NCI-H1417 (cell line): ENCODE measurements at regions not wholly inside any gene's neighbourhood (a gene's known extent, or its start where the extent isn't known, plus 50 kb on each side); places are given as distances from the start of the nearest gene placed in this dataset.
"Not testable (repeated sequence)": the region's sequence is repeated elsewhere in the genome, so short reads cannot be mapped to it uniquely, and the experiment has no call there.

Source experiments
- DNase-seq, 3 experiments: peaks; one replicate each; lab custom pipeline; 2025; lab: John Stamatoyannopoulos, UW

- no peak for DNase-seq
Measured at GRCh38 chr6:77178821-77179220, 284.5 kb downstream of the HTR1B start.

- no peak for DNase-seq
Measured at GRCh38 chr6:77177470-77177869, 285.8 kb downstream of the HTR1B start.

GRCh38 chr6:77173472-77174074 is 289.7 kb downstream of the HTR1B start:
- no peak for DNase-seq

GRCh38 chr6:77172578-77172977 is 290.7 kb downstream of the HTR1B start:
- DNase-seq, result no peak

- DNase-seq, result no peak
Measured at GRCh38 chr6:77159730-77160129, 303.6 kb downstream of the HTR1B start.

GRCh38 chr6:77151241-77151640 is 312.1 kb downstream of the HTR1B start:
- DNase-seq, result no peak

- no peak for DNase-seq
Measured at GRCh38 chr6:77150736-77151135, 312.6 kb downstream of the HTR1B start.

GRCh38 chr6:77145244-77145643 is 318.0 kb downstream of the HTR1B start:
- DNase-seq, result no peak

- DNase-seq, result no peak
Measured at GRCh38 chr6:77143659-77144447, 319.4 kb downstream of the HTR1B start.

GRCh38 chr6:77136086-77136485 is 327.2 kb downstream of the HTR1B start:
- DNase-seq, result no peak

- no peak for DNase-seq
Measured at GRCh38 chr6:77133031-77133430, 330.3 kb downstream of the HTR1B start.

GRCh38 chr6:77131426-77131825 is 331.9 kb downstream of the HTR1B start:
- no peak for DNase-seq

- no peak for DNase-seq
Measured at GRCh38 chr6:77124604-77125003, 338.7 kb downstream of the HTR1B start.

- no peak for DNase-seq
Measured at GRCh38 chr6:77123527-77123926, 339.8 kb downstream of the HTR1B start.

- DNase-seq, result no peak
Measured at GRCh38 chr6:77106992-77107391, 356.3 kb downstream of the HTR1B start.

GRCh38 chr6:77105091-77105490 is 358.2 kb downstream of the HTR1B start:
- DNase-seq, result no peak

GRCh38 chr6:77097940-77098339 is 365.4 kb downstream of the HTR1B start:
- no peak for DNase-seq

GRCh38 chr6:77095936-77096627 is 367.2 kb downstream of the HTR1B start:
- DNase-seq, result no peak

GRCh38 chr6:77094821-77095220 is 368.5 kb downstream of the HTR1B start:
- DNase-seq, result no peak

- DNase-seq, result no peak
Measured at GRCh38 chr6:77092971-77093370, 370.3 kb downstream of the HTR1B start.

- DNase-seq, result no peak
Measured at GRCh38 chr6:77089776-77090175, 373.5 kb downstream of the HTR1B start.

GRCh38 chr6:77087794-77088318 is 375.4 kb downstream of the HTR1B start:
- DNase-seq, result not testable (repeated sequence)
